C4-2B (cell line): ENCODE measurements at regions not wholly inside any gene's neighbourhood (a gene's known extent, or its start where the extent isn't known, plus 50 kb on each side); places are given as distances from the start of the nearest gene placed in this dataset.

Experiments used
- H3K27ac ChIP-seq: fragments of 450-650 bp; 2 replicates; pipeline ENCODE4 v1.5.1; 2017
- ZFX ChIP-seq: fragments of 450-650 bp; IDR thresholded peaks from 2 replicates; pipeline ENCODE4 v1.6.1; 2017
- TF ChIP-seq, protein P1 (sequence below): fragments of 450-650 bp; conservative IDR thresholded peaks from 2 replicates; pipeline ENCODE4 v1.5.1; 2017; ENCODE audit warnings: mild to moderate bottlenecking

DNA sequence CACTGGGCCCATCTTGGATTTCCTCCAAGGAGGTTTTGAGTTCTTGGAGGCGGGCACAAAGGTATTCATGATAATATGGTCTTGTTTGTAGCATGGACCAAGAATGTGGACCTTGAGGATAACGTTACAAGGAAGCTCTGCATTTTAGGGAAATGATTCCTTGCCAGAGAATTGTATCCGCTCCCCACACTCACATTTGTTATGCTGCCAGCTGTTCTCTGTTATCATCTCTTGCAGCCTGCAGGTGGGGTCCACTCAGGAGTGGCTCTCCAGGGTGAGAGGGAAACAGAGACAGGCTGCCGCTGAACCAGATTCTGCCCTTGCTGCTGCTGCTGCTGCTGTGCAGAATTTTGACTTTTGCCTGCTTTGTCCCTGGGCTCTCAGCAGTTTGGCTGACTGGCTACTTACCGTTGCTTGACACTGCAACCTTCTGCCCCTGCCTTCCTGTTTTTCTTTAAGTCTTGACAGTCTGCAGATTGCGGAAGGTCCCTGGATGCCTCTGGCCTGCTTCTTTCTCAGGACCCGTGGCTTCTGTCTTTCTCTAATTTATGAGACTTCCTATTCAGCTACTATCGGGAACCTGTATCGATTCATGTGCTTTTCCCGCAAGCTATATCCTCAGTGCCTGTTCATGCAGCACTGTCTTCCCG, 122.3 kb upstream of the DOCK10 start:
- H3K27ac ChIP-seq, result no peak overlapping the region
- TF ChIP-seq, protein P1, sequence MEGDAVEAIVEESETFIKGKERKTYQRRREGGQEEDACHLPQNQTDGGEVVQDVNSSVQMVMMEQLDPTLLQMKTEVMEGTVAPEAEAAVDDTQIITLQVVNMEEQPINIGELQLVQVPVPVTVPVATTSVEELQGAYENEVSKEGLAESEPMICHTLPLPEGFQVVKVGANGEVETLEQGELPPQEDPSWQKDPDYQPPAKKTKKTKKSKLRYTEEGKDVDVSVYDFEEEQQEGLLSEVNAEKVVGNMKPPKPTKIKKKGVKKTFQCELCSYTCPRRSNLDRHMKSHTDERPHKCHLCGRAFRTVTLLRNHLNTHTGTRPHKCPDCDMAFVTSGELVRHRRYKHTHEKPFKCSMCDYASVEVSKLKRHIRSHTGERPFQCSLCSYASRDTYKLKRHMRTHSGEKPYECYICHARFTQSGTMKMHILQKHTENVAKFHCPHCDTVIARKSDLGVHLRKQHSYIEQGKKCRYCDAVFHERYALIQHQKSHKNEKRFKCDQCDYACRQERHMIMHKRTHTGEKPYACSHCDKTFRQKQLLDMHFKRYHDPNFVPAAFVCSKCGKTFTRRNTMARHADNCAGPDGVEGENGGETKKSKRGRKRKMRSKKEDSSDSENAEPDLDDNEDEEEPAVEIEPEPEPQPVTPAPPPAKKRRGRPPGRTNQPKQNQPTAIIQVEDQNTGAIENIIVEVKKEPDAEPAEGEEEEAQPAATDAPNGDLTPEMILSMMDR, result no peak
- TF ChIP-seq ZFX, result no peak

DNA sequence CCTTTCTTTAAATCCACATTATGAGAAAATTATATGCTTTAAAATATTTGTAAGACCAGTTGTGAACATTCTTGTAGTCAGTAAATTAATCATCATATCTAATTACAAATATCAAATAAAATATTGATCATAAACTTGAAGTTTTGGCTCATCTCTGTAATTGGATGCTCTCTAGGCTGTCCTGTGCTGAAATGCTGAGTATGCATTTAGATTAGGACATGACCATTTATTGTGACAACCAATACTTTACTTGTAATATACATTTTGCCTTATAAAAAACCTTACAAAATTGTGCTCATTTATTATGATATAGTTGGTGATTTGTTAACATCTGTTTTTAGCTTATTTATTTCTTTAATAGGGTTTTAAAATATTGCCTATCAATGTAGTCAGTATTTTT, 116.1 kb upstream of the DOCK10 start:
- TF ChIP-seq, protein P1, result no peak

DNA sequence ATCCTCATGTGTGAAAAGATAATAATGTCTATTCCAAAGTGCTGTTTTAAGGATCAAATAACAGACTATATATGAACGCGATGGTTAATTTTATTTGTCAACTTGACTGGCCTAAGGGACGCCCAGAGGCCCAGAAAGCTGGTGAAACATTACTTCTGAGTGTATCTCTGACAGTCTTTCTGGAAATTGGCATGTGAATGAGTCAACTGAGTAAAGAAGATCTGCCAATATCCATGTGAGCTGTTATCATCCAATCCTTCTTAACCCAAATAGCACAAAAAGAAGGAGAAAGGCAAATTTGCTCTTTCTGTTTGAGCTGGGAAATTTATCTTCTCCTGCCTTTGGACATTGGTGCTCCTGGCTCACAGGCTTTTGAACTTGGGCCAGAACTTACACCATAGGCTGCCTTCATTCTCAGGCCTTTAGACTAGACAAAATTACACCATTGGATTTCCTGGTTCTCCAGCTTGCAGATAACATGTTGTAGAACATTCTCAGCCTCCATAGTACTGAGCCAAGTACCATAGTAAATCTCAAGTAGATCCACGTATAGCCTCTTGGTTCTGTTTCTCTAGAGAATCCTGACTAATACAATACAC, 114.7 kb upstream of the DOCK10 start:
- no peak overlapping the region for H3K27ac ChIP-seq
- TF ChIP-seq ZFX, result no peak
- TF ChIP-seq, protein P1, result no peak

More for the DNA sequence above, 116.1 kb upstream of the DOCK10 start:
- H3K27ac ChIP-seq, result no peak overlapping the region

DNA sequence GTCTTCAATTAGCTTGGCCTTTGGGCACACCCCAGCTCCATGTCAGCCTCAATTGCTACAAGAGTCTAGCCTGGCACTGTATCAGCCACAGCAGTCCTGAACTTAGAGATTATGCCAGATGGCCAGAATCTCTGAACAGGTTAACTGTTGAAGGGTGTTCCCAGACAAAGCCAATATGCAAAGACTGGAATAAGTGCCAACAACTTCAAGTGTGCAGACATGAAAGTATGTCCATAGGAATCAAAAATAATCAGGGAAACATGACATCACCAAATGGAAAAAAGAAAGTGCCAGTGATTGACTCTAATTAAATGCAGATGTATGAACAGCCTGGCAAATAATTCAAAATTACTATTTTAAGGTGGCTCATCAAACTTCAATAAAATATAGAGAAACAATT, 98.5 kb upstream of the DOCK10 start:
- no peak for TF ChIP-seq ZFX
- TF ChIP-seq, protein P1, result no peak
- H3K27ac ChIP-seq, result no peak overlapping the region

DNA sequence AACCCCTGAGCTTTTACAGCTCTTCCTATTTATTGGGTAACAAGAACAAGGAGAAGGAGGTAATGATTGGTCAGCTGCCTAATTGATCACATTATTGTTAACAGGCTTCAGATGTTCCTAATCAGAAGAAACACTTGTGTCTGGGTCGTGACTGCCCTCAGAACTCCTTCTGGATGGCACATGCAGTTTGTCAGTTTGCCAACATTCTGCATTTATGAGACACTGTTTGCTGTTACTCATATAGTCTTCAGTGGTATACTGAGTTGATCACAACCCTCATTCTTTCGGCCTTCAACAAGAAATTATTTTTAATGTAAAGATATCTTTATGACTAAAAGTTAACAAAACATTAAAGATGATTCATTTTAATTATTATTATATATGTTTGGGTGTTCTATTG, 95.7 kb upstream of the DOCK10 start:
- TF ChIP-seq, protein P1, result no peak
- no peak for TF ChIP-seq ZFX
- no peak overlapping the region for H3K27ac ChIP-seq

DNA sequence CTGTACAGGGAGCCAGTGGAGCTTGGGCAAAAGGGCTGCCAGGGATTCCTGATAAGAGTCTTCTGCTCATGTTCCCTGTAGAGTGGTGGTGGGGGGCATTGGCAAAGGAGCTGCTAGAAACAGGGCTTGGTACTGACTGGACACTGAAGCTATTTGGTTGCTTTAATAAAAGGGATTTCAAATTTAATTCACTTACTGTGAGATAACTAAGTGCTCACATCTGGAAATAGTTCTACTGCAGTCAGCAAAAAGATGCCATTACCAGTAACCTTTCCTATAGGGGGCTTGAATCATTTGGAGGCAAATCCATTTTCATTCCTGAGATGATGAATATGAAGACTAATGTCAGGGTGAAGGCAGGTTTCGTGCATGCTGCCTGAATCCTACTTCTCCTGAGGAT, 94.3 kb upstream of the DOCK10 start:
- H3K27ac ChIP-seq, result no peak overlapping the region
- TF ChIP-seq ZFX, result no peak

DNA sequence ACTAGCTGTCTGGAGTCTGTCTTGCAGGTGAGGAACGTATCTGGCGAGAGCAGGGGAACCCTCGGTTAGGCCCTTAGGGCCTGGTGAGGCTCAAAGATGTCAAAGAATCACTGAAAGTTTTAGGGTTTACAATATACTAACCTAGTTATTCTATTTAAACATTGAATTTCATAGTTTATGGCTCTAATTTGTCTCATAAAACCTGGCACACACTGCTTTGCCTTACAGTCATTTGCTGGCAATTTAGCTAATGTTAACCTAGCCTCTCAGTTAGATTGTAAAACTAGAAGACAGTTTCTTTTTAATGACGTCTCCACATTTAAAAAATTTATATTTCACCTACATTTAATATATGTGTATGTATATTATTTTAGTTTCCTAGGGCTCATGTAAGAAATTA, 89.6 kb upstream of the DOCK10 start:
- TF ChIP-seq, protein P1, result no peak
- no peak for TF ChIP-seq ZFX

DNA sequence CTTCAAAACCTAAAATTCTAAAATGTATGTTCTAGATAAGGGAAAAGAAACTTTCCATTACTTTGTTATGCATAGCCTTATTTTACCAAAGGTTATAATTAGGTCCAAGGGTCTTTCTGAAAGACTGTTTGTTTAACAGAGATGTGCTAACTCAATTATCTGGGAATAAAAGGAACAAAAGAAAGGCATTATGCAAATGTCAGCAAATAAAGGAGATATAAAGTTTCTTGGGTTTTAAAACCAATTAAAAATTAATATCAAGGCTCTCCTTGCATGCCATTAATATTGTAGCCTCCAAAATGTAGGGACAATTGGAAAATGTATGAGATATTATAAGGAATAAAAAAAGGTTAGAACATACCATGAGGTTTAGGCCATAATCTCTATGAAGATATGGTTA, 87.8 kb upstream of the DOCK10 start:
- H3K27ac ChIP-seq, result no peak overlapping the region
- no peak for TF ChIP-seq ZFX
- TF ChIP-seq, protein P1, result no peak

More for the DNA sequence above, 89.6 kb upstream of the DOCK10 start:
- H3K27ac ChIP-seq, result no peak overlapping the region
